CD4-positive, alpha-beta T cell treated with Interferon alpha-2 for 1 hour (primary cell): ENCODE measurements at regions not wholly inside any gene's neighbourhood (a gene's known extent, or its start where the extent isn't known, plus 50 kb on each side); places are given as distances from the start of the nearest gene placed in this dataset.
"Not testable (repeated sequence)": the region's sequence is repeated elsewhere in the genome, so short reads cannot be mapped to it uniquely, and the experiment has no call there.

Source experiments
- DNase-seq, 2 donors: peaks; one replicate each; pipeline ENCODE4 v3.0.0-alpha.2; 2020 to 2022

DNA sequence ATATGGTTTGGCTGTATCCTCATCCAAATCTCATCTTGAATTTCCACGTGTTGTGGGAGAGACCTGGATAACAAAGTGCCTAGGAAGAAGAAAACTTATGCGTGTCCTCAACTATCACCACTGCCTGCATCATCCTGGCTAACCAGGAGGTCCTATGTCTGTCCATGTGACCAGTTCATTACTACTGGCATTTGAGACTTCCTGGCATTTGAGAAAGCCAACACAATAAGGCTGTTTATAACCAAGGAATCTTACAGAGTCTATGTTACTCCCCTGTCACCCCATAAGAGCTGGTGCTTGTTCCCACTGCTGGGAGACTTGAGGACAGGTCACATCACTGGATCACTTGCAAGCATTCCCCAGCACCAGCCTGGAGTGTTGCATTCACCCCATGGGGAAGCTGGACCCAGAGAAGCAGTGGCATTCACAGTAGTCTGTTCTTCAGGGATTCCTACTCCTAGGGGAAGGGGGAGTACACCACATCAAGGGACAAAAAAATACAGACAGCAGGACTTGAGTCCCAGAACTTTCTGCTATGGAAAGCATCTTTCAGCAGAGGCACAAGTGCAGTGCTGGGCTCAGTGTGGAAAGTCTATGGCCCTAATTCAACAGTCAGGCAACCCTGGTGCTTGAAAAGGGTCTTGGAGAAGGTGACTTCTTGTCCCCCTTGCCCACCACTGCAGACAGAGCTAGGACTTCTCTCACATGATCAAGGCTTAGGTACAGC, 717.1 kb downstream of the SEMA5A start:
- no peak for DNase-seq

- no peak for DNase-seq
Observed at GRCh38 chr5:8829323-8830029, 716.4 kb downstream of the SEMA5A start.

- no peak for DNase-seq
Observed at GRCh38 chr5:8831251-8831650, 714.6 kb downstream of the SEMA5A start.

GRCh38 chr5:8831854-8832253, 714.0 kb downstream of the SEMA5A start:
- no peak for DNase-seq

GRCh38 chr5:8839361-8840055, 706.4 kb downstream of the SEMA5A start:
- DNase-seq, result no peak

GRCh38 chr5:8840237-8840636, 705.6 kb downstream of the SEMA5A start:
- no peak for DNase-seq

DNA sequence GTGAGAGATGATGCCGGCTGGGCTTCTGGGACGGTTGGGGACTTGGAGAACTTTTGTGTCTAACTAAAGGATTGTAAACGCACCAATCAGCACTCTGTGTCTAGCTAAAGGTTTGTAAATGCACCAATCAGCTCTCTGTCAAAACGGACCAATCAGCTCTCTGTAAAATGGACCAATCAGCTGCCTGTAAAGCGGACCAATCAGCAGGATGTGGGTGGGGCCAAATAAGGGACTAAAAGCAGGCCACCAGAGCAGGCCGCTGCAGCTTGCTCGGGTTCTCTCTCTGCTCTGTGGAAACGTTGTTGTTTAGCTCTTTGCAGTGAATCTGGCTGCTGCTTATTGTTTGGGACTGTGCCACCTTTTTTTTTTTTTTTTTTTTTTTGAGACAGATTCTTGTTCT, 705.1 kb downstream of the SEMA5A start:
- DNase-seq, result not testable (repeated sequence)

GRCh38 chr5:8842971-8843551, 702.8 kb downstream of the SEMA5A start:
- DNase-seq, result no peak

GRCh38 chr5:8843771-8844170, 702.1 kb downstream of the SEMA5A start:
- DNase-seq, result no peak

- no peak for DNase-seq
Observed at GRCh38 chr5:8844206-8844605, 701.7 kb downstream of the SEMA5A start.

DNA sequence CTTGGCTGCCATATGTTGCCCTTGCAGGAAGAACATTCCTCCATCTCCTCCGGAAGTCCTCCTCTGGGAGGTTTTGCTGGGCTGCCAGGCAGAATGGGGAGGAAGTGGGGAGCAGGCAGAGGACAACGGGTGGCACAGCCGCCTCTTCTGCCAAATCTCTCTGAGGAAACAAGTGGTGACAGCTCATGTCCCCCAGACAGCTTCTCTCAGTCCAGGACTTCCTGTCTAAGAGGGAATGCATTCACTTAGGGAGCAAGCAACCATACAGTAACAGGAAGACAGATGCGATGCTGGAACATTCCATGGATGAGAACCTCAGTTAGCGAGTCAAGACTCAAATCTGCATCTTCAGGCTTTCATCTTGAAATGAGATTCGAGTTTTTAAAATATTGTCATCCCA, 701.0 kb downstream of the SEMA5A start:
- DNase-seq, result no peak

GRCh38 chr5:8845296-8845695, 700.6 kb downstream of the SEMA5A start:
- DNase-seq, result no peak

GRCh38 chr5:8848366-8848765, 697.5 kb downstream of the SEMA5A start:
- DNase-seq, result no peak

DNA sequence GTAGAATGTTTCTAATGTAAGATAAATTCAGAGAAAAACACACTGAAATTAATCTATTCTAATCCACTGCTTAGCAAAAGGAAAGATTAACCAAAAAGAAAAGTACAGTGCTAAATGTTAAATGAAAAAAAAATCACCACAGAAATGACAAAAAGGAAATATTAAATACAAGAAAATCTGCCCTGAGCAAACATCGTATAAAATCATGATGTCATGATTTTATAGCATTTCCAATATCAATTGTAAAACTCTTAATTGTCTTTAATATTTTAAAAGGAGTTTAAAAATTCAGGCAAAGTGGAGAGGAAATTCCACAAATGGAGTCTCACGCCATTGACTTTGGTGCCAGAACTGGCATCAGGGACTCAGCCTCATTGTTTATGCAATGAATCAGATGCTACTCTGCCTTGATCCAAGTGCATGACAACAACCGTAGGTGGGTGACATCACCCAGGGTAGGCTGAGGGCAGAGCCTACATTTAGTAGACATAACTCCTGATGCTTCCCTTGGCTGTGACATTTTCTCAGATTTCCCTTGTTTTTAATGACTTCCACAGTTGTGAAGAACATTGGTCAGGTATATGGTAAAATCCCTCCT, 696.8 kb downstream of the SEMA5A start:
- no peak for DNase-seq

DNA sequence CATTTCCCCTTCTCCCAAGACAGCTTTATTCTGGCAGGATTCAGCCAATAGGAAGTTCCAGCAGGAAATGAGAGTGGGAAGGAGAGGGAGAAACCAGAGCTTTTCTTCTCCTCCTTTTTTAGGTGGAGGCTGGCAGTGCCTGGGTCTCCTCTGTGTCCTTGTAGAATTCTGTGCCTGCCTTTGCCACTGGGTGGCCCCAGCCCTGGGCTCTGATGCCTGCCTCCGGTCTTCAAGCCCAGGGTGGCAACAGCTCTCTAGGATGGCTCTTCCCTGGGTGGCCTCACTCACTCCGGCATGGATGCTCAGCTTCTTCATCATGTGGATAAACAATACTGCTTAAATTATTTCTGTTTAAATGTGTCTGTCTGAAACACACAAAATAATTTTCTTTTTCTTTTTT, 694.8 kb downstream of the SEMA5A start:
- no peak for DNase-seq

GRCh38 chr5:8857051-8857450, 688.8 kb downstream of the SEMA5A start:
- no peak for DNase-seq

GRCh38 chr5:8861764-8862163, 684.1 kb downstream of the SEMA5A start:
- DNase-seq, result no peak

- DNase-seq, result no peak
Observed at GRCh38 chr5:8864053-8864452, 681.8 kb downstream of the SEMA5A start.

GRCh38 chr5:8865266-8865665, 680.6 kb downstream of the SEMA5A start:
- no peak for DNase-seq

GRCh38 chr5:8865686-8866374, 680.0 kb downstream of the SEMA5A start:
- DNase-seq, result no peak

- DNase-seq, result no peak
Observed at GRCh38 chr5:8868283-8868682, 677.6 kb downstream of the SEMA5A start.

GRCh38 chr5:8869932-8870331, 675.9 kb downstream of the SEMA5A start:
- no peak for DNase-seq
